HG03520 (cell line): ENCODE measurements at regions not wholly inside any gene's neighbourhood (a gene's known extent, or its start where the extent isn't known, plus 50 kb on each side); places are given as distances from the start of the nearest gene placed in this dataset.

ENCODE experiments used
- ATAC-seq: cut with Tn5 transposase; IDR thresholded peaks from one replicate; pipeline ENCODE4 v1.9.1; 2021; ENCODE audit warnings: mild to moderate bottlenecking, moderate library complexity; ENCODE audit not compliant: unreplicated experiment

DNA sequence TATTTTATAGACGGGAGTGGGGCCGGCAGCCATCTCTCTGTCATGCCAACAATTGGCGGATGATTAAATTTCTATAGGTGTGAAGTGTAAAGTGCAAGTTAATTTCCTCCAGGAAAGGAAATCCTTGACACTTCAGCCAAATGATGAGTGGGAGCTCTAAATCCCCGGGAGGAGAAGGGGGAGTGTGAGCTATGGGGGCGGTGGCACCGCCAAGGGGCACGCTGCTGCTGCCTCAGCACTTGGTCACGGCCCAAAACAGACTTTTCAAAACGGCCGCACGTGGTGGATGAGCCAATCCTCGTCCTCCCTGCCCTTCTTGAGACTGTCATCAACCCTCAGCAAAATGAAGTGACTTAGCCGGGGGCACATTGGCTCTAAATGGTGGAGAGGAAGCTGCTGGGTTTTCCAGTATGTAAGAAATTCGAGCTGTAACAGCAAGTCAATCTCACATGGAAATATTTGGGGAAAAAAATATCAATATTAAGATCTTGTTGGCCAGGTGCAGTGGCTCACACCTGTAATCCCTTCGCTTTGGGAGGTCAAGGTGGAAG lies 200.8 kb downstream of the TFCP2L1 start:
- no peak for ATAC-seq

DNA sequence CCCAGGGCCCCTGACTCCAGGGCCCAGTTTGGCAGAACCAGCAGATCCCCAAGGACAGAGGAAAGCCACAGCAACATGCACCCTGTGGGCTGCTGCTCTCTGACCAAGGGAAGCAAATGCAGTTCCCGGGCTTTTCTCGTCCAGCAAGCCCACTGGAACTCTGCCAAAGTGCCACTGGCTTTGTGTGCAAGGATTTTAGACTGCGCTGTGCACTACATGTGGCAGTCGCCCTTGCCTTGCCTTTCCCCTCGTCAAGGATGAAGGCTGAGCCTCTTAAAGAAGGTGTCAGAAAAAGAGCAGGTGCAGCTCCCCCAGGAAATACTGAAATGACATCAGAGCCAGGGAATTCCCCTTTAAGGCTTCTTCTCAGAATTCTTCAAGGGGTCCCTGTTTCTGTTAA lies 199.2 kb downstream of the TFCP2L1 start:
- ATAC-seq, result no peak

DNA sequence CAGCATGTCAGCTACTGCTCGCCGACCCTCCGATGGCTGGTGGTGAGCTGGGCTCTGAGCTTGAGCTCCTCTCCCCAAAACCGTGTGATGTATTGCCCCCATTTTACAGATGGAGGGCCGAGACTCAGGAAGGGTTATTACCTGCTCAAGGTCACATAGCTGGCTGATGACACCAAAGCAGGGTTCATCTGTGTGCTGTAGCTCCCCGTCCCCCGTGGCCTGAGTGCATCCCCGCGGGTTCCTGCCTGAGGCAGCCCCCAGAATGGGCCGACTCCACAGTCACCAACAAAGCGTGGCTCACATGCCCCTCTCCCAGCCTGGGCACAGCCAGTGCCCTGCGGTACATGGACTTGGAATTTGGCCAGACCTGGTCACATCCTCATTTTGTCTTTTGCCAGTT lies 198.6 kb downstream of the TFCP2L1 start:
- no peak for ATAC-seq

DNA sequence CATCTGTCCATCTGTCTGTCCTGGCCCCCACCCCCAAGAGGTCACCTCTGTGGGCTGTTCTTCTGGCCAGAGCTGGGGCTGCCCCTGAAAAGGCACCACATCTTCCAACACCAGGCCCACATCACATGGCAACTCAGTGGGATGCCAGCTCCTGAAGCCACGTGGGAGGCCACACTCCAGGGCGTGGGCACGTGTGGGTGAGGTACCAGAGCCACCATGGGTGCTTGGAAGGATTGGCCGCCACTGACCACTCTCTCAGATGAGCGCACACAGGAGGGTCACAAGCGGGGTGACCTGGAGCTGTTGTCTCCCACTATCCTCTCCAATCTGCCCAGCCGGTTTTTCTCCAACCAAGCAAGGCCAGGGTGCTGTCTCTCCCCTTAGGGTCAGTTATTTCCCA lies 197.9 kb downstream of the TFCP2L1 start:
- no peak for ATAC-seq

DNA sequence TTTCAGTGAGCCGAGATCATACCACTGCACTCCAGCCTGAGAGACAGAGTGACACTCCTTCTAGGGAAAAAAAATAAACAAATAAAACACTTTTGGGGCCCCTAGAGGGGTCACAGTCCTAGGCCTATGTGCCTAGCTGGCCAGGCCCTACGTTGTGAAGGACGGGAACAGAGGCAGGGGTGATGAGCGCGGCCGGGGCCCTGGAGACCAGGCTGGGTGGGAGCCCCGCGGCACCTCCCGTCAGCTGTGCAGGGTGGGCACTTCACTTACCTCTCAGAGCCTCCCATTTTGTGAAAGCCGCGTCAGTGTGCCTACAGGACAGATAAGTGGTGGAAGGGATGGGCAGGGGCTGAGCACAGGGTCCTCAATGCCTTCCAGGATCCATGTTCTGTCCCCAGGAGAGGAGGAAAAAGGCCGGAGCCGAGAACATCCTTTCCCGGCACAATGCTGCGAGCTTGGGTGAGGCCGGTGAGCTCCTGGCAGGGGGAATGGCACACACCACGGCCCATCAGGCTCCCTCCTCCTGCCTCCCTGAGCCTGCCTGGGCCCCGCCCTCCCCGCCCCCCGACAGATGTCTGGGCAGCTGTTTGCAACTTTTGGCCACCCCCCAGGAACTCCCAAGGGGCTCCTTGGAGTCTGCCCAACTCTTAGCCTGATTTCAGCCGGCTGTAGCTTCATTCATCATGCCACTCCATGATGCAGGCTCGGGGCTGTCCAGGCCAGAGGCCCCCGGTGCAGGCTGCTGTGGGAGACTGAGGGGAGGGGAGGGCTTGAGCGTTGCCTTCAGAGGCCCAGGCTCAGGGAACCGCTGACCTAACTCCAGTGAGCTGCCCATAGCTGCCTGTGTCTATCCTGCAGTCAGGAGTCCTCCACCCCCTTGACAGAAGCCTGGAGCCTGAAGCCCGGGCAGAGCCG lies 196.5 kb downstream of the TFCP2L1 start:
- no peak for ATAC-seq

DNA sequence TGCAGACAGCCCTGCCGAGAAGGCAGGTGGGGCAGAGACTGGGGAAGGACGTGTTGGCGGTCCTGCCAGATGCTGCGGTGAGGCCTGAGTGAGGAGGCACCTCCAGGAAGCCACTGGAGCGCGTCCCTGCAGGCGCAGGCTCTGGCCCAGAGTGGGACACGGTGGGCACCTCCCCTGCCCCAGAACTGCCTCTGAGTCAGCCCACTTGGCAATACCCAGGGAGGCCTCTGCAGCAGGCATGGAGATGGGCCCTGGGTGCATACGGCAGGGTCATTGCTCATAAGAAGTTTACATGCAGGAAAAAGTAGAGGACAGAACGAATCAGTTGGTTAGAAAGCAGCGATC lies 195.9 kb downstream of the TFCP2L1 start:
- no peak for ATAC-seq

DNA sequence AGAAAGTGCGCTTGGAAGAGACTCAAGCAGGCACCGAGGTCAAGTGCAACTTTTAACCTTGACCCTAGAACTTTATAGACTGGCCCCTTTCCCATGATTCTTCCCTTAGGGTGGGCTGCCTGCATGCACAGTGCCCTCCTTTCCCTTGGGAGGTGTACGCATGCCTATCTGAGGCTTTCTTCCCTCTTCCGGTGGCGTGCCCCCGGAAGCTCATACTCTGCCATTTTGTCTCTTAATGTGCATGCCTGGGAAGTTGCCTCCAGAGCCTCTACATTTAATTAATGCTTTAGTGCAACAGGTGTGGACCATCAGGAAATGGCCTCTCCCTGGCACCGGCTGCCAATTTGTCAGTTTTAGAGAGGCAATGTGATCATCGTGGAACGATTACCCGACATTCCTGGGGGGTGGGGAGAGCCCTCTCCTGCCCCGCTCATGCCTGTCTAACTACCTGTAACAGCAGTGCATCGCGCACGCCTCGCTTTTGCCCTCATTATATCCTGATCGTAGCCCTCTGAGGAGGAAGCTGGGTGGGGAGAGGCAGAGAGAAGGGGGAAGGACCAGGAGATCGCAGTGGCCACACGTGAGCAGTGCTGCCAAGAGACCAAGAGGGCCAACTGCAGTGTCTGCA lies 194.8 kb downstream of the TFCP2L1 start:
- ATAC-seq, result no peak

DNA sequence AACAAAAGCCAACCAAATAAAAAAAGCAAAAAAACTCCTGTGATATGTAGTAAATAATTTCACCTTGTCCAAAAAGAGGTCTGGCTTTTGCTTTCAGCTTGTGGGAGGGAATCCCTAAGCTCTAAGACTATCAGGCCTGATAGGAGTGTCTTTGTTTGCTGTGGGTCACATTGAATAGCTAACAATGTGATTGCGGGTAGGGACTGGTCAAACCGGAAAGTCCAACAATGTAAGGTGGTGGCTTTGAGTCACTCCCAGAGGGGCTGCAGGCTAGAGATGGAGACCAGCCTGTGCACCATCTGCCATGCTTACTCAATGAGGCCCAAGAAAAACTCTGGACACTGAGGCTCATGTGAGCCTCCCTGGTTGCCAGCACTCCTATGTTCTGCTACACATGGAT lies 192.9 kb downstream of the TFCP2L1 start:
- ATAC-seq, result no peak

DNA sequence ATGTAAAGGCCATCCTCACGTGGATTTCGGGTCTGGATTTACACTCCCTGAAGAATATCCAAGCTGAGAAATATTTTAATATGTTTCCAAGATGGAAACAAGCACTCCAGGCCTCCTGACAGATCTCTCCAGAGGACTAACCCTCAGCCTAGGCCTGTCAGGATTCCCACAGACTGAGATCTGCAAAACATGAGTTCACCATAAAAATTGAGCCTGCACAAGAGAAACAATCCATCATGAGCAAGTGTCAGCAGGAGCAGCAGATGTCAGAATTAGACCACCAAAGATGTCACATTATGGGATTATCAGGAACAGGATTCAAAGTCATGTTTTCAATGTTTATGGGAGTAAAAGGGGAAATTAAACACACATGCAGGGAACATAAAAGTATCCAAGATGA lies 191.3 kb downstream of the TFCP2L1 start:
- ATAC-seq, result no peak

DNA sequence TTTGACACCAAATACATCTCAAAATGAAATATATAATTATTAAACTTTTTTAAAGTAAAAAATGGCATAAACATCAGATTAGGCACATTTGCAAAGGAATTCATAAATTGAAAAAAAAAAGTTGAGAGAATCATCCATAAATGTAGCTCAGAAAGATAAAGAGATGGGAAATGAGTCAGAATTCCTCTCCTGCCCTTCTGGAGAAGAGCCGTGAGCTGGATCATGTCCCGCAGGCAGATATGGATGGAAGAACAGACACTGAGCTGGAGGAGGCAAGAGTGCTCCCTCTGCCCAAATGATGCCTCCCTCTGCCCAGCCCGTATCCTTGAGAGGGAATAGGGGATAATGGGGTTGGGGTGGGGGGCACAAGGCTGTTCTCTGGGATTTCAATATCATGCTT lies 190.9 kb downstream of the TFCP2L1 start:
- no peak for ATAC-seq

DNA sequence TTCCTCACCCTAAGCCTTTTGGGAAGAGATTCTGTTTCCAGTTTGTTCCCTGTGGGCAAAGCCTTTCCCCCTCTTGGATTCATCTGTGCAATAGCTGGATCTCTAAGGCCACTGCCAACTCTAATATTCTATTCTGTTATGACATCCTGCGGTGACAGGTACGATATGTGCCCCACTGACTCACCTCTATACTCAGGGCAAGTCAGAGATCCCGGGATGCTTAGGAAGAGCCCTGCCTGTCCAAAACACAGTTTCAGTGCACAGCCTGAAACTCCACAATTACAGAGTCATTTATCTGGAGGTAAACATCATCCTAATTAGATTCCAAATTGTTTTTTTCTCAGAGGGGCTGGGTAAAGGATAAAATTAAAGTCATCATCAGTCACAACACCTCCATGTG lies 190.2 kb downstream of the TFCP2L1 start:
- ATAC-seq, result no peak

DNA sequence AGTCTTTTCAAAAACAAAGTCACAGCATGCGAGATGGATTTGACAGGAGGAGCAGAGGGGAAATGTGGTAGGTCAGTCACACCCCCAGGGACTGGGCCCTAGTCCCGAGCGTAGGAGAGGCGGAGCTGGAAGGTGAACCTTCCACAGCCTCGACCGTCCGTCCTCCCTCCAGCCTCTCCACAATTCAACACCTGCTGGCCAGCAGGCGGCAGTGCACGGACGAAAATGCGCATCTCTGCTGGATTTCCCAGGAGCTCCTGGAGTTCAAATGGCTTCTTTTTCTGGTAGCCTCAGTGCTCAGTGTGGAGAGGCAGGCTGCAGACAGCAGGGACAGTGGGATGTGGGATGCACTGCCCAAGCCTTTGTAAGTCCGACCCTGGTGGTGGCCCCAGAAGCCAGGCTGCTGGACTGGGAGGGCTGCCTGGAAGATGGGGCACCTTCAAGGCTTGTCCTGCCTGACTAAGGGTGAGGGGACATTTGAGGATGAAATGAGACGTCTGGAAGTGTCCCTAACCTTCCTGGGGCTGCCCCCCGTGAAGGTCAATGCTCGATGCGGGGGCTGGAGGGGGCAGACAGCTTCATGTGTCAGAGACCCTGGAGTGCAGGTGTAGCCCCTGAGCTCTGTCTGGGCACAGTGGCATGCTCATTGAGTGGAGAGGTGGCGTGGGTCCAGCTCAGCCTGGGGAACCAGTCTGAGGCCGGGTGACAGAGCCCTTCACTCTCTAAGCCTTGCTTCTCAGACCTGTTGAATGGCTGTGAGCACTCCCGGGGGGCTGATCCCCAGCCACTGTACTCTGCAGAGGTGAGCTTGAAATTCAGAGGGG lies 189.5 kb downstream of the TFCP2L1 start:
- ATAC-seq, result no peak

DNA sequence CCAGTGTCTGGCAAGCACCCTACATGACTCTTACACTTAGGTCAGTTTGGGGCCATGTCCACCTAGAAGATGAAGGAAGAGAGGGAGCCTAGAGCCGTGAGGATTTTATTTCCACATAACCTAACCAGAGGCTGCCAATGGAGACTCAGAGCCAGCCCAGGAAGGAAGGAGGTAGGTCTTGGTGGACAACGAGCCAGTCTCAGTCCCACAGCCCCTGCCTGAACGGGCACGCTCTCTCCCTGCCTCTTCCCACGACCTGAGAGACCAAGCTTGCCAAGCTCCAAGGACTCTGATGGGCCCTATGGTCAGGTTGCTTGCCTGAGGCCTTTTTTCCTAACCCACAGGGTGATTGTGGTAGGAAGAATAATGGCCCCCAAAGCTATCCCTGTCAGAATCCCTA lies 188.4 kb downstream of the TFCP2L1 start:
- ATAC-seq, result no peak

DNA sequence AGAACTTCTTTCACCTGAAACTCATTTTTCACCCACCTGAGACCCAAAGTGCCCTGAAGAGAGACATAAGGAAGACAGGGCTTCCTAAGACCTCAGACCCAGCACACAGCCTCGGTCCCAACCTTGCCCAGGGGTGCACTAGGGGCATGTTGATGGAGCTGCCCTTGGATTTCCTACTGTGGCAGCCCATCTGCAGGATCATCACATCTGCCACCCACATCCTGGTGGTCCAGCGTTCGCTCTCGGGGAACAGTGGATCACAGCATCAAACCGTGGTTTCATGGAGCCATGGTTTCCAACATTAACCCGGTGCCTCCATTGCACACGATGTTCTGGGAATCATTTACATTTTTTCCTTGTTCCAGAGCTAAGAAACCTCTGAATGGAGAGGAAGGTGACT lies 186.4 kb downstream of the TFCP2L1 start:
- no peak for ATAC-seq

DNA sequence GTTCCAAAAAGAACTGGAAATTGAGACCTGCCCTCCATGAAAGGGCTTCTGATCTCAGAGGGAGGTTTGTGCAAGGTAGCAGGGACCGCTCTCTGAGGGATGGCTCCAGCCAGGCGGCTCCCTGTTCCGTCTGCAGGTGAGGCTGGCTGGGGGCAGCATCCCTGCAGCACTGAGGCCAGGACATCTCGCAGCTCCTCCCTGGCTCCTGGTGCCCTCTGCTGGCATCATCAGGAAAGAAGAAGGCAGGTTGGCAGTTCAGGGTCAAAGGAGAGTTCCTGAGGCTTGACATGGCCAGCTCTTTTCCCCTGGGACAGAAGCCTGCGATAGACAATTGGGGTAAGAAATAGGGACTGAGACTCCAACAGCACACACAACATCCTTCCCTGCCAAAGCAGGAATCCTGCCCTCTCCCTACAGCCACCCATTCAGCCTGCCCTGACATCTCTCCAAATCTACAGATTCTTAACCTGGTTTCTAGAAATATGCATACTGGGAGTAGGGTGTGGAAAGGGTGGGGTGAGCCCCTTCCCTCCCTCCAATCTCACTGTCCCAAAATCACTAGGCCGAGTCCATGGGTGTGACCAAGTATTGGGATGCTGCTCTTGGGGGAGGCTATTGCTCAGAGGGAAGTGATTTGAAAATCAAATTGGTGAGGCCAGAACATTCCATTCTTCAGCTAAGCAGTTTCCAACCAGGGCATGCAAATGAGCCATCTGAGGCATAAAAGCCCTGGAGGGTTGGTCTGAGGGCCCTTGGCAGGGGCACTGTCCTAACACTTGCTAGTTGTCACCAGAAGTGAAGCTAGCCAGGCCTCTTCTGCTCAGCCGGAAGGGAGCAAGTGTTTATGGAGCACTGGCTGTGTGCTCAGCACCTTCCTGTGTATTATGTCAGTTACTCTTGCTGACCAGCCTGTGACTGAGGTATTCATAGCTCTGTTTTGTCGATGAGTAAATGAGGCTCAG lies 185.4 kb downstream of the TFCP2L1 start:
- no peak for ATAC-seq

DNA sequence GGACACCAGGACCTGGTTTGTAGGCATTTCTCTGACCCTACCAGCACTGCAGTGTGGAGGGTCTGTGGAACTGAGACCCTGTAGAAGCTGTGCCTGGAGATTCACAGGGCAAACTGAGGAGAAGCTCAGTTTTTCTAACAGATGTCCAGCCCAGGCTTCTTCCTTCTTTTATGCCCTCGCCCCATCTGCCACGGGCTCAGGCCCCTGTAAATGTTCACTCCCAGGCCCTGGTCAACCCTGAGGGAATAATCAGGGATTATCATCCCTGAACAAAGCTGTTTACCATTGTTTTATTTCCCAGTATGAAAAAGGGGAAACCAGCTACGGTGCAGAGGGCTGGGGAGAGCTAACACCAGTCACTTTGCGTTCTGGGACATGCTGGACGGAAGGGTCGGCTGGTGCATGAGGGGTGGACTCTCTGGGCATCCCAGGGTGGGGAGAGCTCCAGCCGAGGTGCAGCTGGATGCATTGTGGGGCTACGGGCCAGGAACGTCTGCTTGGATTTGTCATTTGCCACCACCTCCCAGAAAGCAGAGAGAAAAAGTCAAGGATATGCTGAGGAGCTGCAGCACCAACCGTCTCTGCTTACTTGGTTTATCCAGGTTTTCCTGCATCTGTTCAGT lies 183.8 kb downstream of the TFCP2L1 start:
- no peak for ATAC-seq

DNA sequence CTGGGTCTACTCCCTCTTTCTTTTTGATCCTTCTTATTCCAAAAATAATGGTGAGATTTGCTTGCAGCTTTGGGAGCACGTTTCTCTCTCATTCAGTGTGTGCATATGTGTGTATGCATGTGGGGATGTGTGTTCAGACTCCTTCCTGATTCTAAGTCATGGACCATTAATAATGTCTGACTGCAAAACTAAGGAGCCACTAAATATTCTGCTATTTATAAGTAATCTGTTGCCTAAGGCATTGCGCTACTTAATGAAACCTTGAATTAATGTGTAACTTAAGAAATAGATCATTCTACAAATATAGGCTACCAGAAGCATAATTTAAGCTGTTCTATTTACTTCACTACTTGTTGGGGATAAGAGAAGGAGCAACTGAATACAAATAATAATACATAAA lies 182.1 kb downstream of the TFCP2L1 start:
- ATAC-seq, result no peak

DNA sequence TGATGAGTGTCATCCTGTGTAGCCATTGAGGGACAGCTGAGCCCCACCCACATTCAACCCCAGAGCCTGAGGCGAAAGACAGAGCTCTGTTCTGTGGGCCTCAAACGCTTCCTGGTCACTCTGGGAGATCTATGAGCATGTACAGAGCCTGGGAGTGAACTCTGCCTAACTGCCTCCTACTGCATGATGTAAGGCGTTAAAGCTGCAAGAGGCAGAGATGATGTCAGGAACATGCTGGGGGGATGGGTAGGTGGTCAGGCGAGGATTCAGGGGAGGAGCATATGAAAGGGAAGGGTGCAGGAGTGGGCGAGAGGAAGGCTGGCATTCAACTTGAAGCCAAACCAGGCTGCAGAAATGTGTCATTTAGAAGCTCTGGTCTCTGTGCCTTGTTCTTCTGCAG lies 181.0 kb downstream of the TFCP2L1 start:
- no peak for ATAC-seq

DNA sequence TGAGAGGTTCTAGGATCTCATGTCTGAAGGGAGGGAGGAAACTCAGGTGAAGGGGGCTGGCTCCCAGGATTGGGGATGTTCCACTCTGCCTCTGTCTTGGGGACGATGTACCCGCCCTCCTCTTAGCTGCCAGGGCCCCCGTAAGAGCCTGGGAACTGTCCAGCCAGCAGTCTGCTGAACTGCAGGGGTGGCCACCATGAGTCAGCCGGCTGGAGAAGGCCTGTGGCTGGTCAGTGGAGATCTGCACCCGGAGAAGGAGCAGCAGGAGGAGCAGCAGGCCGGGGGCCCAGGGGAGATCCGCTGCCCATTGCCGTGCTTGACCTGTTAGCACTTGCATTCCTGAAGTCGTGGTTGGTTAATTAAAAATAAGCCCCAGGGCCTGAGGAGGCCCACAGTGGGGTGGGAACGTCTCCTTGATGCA lies 180.3 kb downstream of the TFCP2L1 start:
- no peak for ATAC-seq

DNA sequence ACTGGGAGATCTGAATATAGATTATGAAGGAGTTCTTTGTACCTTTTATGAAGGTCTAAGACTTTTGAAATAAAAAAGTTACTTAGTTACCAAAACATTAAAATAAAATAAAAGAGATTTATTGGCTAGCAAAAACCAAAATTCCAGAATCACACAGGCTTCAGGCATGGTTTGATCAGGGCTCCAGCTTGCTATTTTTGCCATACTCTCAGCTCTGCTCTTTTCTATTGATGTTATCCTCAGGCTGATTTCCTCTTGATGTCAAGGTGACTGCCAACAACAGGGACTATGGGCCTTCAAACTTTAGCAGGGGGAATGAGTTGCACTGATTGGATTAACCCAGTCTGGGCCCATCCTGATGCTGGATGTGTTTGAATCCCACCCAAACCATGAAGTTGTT lies 174.1 kb downstream of the TFCP2L1 start:
- ATAC-seq, result no peak
